AG10803 (cell line): ENCODE measurements at regions not wholly inside any gene's neighbourhood (a gene's known extent, or its start where the extent isn't known, plus 50 kb on each side); places are given as distances from the start of the nearest gene placed in this dataset.

ENCODE experiments used
- DNase-seq: peaks from one replicate; pipeline ENCODE4 v3.0.0; 2010; ENCODE audit warnings: low read depth
- H3K4me3 ChIP-seq: 2 replicates; pipeline ENCODE4 v1.5.1; 2011; ENCODE audit warnings: mild to moderate bottlenecking, low read length, control low read depth
- CTCF ChIP-seq: conservative IDR thresholded peaks from 2 replicates; pipeline ENCODE4 v1.5.1; 2011; ENCODE audit warnings: mild to moderate bottlenecking, low read length, control low read depth, inconsistent platforms

- no peak for TF ChIP-seq CTCF
- H3K4me3 ChIP-seq = no peak overlapping the region
- DNase-seq = no peak
Measured at GRCh38 chr1:115203287-115203686, 114.0 kb upstream of the TSPAN2 start.

- no peak for TF ChIP-seq CTCF
- no peak for DNase-seq
- no peak overlapping the region for H3K4me3 ChIP-seq
Measured at GRCh38 chr1:115201598-115201997, 112.3 kb upstream of the TSPAN2 start.

GRCh38 chr1:115199416-115200132, 110.3 kb upstream of the TSPAN2 start:
- TF ChIP-seq CTCF = no peak
- peak; percentile 49 for DNase-seq
- H3K4me3 ChIP-seq = no peak overlapping the region

- TF ChIP-seq CTCF = no peak
- peak; percentile 79 for DNase-seq
- no peak overlapping the region for H3K4me3 ChIP-seq
Measured at GRCh38 chr1:115198938-115199337, 109.6 kb upstream of the TSPAN2 start.

- no peak overlapping the region for H3K4me3 ChIP-seq
- DNase-seq = no peak
- no peak for TF ChIP-seq CTCF
Measured at GRCh38 chr1:115196296-115196695, 107.0 kb upstream of the TSPAN2 start.

- DNase-seq = peak; percentile 33
- no peak overlapping the region for H3K4me3 ChIP-seq
- TF ChIP-seq CTCF = no peak
Measured at GRCh38 chr1:115194506-115194905, 105.2 kb upstream of the TSPAN2 start.

- DNase-seq = no peak
- no peak overlapping the region for H3K4me3 ChIP-seq
- TF ChIP-seq CTCF = no peak
Measured at GRCh38 chr1:115193046-115193828, 103.9 kb upstream of the TSPAN2 start.
